Uterus (tissue), 2 donors: ENCODE measurements at regions not wholly inside any gene's neighbourhood (a gene's known extent, or its start where the extent isn't known, plus 50 kb on each side); places are given as distances from the start of the nearest gene placed in this dataset.

ENCODE experiments used
- CTCF ChIP-seq, 4 experiments: fragments of 200-600 bp in 2 of 4; fragments of 450-650 bp in 2 of 4; sonication (generic) in 2 of 4; IDR thresholded peaks; one replicate each; pipeline ENCODE4 v1.5.1; 2016 to 2019; ENCODE audit warnings: antibody characterized with exemption in 4 of 4, mild to moderate bottlenecking in 2 of 4, moderate library complexity in 1 of 4
- POLR2A ChIP-seq, 2 donors: fragments of 450-650 bp; IDR thresholded peaks; one replicate each; pipeline ENCODE4 v1.6.1; 2016; ENCODE audit warnings: antibody characterized with exemption in 2 of 2, mild to moderate bottlenecking in 1 of 2, moderate library complexity in 1 of 2

- TF ChIP-seq CTCF (IDR thresholded peaks at IDR 0.05) (no peak), POLR2A (IDR thresholded peaks at IDR 0.05) (no peak)
These were observed 323.4 kb upstream of the KIF2B start for GRCh38 chr17:53499277-53499676.
